Spleen (tissue), 11 donors: ENCODE measurements at regions not wholly inside any gene's neighbourhood (a gene's known extent, or its start where the extent isn't known, plus 50 kb on each side); places are given as distances from the start of the nearest gene placed in this dataset.
A peak's percentile ranks its signal among the peaks of the same experiment; 100 is the strongest.

Source experiments
- DNase-seq: peaks from one replicate; pipeline ENCODE4 v3.0.0-alpha.2; 2020
- H3K27ac ChIP-seq, 8 donors: fragments of 200-600 bp; sonication (generic) in 7 of 8; 1 replicate in 4 of 8; 2 replicates in 4 of 8; pipeline versions ENCODE4 v1.5.0 to v1.8.0; 2016 to 2021; ENCODE audit warnings: inconsistent platforms in 4 of 8, mild to moderate bottlenecking in 4 of 8, moderate library complexity in 1 of 8
- H3K27me3 ChIP-seq, 7 donors: fragments of 200-600 bp; sonication (generic) in 6 of 7; replicated peaks in 1 of 7; 1 replicate in 4 of 7; 2 replicates in 3 of 7; pipeline versions ENCODE4 v1.5.0 to v1.8.0; 2016 to 2021; ENCODE audit warnings: inconsistent platforms in 3 of 7, mild to moderate bottlenecking in 1 of 7
- H3K36me3 ChIP-seq, 6 donors: fragments of 200-600 bp; sonication (generic) in 5 of 6; 1 replicate in 4 of 6; 2 replicates in 2 of 6; pipeline versions ENCODE4 v1.5.0 to v1.8.0; 2016 to 2021; ENCODE audit warnings: inconsistent platforms in 2 of 6
- H3K4me1 ChIP-seq, 6 donors: fragments of 200-600 bp; sonication (generic) in 5 of 6; 1 replicate in 3 of 6; 2 replicates in 3 of 6; pipeline versions ENCODE4 v1.5.0 to v1.8.0; 2016 to 2021; ENCODE audit warnings: inconsistent platforms in 3 of 6
- H3K4me3 ChIP-seq, 8 donors: fragments of 200-600 bp; sonication (generic) in 7 of 8; 1 replicate in 4 of 8; 2 replicates in 4 of 8; pipeline versions ENCODE4 v1.5.0 to v1.8.0; 2016 to 2021; ENCODE audit warnings: inconsistent platforms in 4 of 8, mild to moderate bottlenecking in 4 of 8, moderate library complexity in 2 of 8
- H3K9me3 ChIP-seq, 8 donors: fragments of 200-600 bp; sonication (generic) in 7 of 8; 1 replicate in 4 of 8; 2 replicates in 4 of 8; pipeline versions ENCODE4 v1.5.0 to v1.8.0; 2016 to 2021; ENCODE audit warnings: inconsistent platforms in 4 of 8
- POLR2A ChIP-seq, 3 donors: fragments of 450-650 bp; IDR thresholded peaks; one replicate each; pipeline ENCODE4 v1.5.1; 2017; ENCODE audit warnings: antibody characterized with exemption in 3 of 3, mild to moderate bottlenecking in 1 of 3
- POLR2AphosphoS5 ChIP-seq, 3 donors: sonication (generic); formaldehyde crosslinking; IDR thresholded peaks; one replicate each; pipeline ENCODE4 v1.5.1; 2017; ENCODE audit warnings: antibody characterized with exemption in 3 of 3
- WGBS, 5 donors: extraction: QIAGEN DNeasy Blood & Tissue Kit in 3 of 5; methylation state at CpG; one replicate each; pipeline versions ENCODE4 v1.1.5 to v1.1.7; 2013 to 2018; 5-methylcytosine and 5-hydroxymethylcytosine counted together
- intact Hi-C: fragments of 100-400 bp; cut with DNase I; formaldehyde crosslinking; loops from one replicate; pipeline ENCODE4 v1.15.0; 2023; ENCODE audit warnings: low total_unique reads
- TF ChIP-seq, protein P1 (sequence below), 11 experiments: fragments of 200-600 bp in 7 of 11; fragments of 450-650 bp in 4 of 11; sonication (generic) in 4 of 11; IDR thresholded peaks in 8 of 11; conservative IDR thresholded peaks in 3 of 11; 1 replicate in 7 of 11; 2 replicates in 4 of 11; pipeline versions ENCODE4 v1.4.0 to v1.8.0; 2016 to 2021; ENCODE audit warnings: antibody characterized with exemption in 11 of 11, inconsistent platforms in 4 of 11, mild to moderate bottlenecking in 1 of 11
- donor health status: healthy with polysubstance abuse.
- donor health status: DM: no; HTN: no; CAD: no; lungs with moderate emphysema.
- donor health status: DM: no; HTN: no; CAD: no.
- donor health status: Bipolar disorder and iron deficiency.
- donor health status: healthy.
- donor health status: DM: no; HTN: no; CAD: no.
- donor health status: DM: yes; HTN: yes; CAD: no.

DNA sequence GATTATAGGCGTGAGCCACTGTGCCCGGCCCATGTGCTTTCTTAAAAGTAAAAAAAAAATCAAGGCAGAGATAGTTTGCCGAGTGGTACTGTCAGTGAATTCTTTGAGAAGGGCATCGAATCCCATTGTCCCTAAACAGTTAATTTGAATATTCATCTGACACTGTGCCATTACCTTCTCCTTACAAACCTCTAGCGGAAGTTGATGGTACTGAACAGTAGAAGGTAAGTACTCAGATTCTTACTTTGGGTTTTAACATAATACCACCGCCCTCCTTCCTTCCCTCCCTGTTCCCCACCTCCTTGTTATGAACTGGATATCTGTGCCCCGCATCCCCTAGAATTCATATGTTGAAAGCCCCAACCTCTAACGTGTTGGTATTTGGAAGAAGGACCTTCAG is 58.2 kb upstream of the CLMP start:
- Histone ChIP-seq H3K9me3 (peaks cover 0 to 6% (median 3%) of the 10 kb centered on the region in 8 donors), H3K27ac (no peak overlapping the region), H3K4me1 (no peaks in the 10 kb centered on the region), H3K36me3 (no peaks in the 10 kb centered on the region), H3K27me3 (peaks cover 0 to 3% (median 0%) of the 10 kb centered on the region in 7 donors), H3K4me3 (no peak overlapping the region)
- intact Hi-C loops = no loop called here
- no peak for DNase-seq
- 87 to 94% (median 90%) methylated on average over 8 of the region's 8 CpGs for WGBS, 5 donors
- TF ChIP-seq, protein P1, sequence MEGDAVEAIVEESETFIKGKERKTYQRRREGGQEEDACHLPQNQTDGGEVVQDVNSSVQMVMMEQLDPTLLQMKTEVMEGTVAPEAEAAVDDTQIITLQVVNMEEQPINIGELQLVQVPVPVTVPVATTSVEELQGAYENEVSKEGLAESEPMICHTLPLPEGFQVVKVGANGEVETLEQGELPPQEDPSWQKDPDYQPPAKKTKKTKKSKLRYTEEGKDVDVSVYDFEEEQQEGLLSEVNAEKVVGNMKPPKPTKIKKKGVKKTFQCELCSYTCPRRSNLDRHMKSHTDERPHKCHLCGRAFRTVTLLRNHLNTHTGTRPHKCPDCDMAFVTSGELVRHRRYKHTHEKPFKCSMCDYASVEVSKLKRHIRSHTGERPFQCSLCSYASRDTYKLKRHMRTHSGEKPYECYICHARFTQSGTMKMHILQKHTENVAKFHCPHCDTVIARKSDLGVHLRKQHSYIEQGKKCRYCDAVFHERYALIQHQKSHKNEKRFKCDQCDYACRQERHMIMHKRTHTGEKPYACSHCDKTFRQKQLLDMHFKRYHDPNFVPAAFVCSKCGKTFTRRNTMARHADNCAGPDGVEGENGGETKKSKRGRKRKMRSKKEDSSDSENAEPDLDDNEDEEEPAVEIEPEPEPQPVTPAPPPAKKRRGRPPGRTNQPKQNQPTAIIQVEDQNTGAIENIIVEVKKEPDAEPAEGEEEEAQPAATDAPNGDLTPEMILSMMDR (IDR thresholded peaks at IDR 0.05 in 8 of 11, conservative IDR thresholded peaks at IDR 0.05 in 3 of 11) = no peak

DNA sequence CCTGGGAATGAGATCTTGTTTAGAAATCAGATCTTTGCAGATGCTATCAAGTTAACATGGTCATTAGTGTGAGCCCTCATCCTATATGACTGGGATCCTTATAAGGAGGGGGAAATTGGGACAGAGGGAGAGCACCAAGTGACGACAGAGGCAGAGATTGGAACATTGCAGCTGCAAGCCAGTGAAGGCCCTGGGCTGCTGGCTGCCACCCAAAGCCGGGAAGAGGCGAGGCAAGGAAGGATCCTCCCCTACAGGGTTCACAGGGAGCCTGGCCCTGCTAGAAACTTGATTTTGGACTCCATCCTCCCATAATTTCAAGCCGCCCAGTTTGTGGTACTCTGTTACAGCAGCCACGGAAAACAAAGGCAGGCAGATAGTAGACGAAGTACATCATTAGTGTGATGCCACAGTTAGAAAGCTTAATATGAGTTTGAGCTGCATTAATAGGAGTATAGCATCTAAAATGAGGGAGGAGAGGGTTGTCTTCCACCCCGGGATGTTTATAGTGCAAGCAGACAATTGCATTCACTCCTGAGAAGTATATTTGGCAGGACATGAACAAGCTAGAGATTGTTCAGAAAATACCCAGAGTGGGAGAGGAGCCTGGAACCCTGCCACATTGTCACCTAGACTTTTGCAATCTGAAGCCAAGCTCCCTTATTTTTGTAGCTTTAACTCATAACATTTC is 56.8 kb upstream of the CLMP start:
- Histone ChIP-seq H3K9me3 (no peaks in the 10 kb centered on the region), H3K4me1 (peaks cover 0 to 10% (median 7%) of the 10 kb centered on the region in 6 donors), H3K27me3 (peaks cover 0 to 6% (median 0%) of the 10 kb centered on the region in 7 donors), H3K27ac (peak overlapping the region in 5 of 8 donors; percentile 18 to 44 (median 38)), H3K4me3 (no peak overlapping the region), H3K36me3 (no peaks in the 10 kb centered on the region)
- DNase-seq = no peak
- intact Hi-C loops = no loop called here
- 63 to 84% (median 73%) methylated on average over 7 of the region's 7 CpGs for WGBS, 5 donors
- TF ChIP-seq POLR2AphosphoS5 (IDR thresholded peaks at IDR 0.05) = peak in 2 of 3 donors; percentile 13 to 48
- TF ChIP-seq, protein P1 (IDR thresholded peaks at IDR 0.05 in 8 of 11, conservative IDR thresholded peaks at IDR 0.05 in 3 of 11) = no peak

DNA sequence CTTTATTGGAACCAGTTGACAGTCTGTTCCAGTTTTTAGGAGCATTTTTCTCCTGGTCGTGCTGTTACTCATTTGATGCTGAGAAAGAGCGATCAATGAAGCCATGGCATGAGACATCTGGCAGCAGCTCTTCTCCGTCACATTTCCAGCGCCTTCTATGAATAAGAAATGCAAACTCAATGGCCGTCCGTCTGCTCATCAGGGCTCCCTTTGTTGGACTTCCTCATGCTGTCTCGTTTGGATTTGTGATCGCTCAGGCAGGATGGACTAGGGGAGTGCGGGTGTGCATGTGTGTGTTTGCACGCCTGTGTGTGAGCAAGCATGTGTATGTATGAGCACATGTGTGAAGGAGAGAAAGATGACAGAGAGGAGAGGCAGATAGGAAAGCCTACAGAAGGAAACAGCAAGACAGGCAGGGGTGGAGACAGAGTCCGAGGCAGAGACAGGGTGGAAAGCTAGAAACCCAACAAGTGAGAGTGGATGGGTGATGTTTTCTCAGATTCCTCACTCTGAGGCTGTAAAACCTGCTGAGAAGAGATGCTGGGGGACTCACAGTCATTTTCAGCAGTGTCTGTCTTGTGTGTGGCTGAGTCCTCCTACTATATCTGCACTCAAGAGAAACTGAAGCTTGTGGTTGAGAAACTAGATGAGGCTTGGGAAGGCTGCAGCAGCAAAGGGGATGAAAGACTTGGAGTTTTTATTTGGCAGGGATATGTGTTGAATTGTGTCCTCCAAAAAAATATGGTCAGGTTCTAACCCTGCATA is 56.0 kb upstream of the CLMP start:
- 81 to 89% (median 85%) methylated on average over 11 of the region's 11 CpGs for WGBS, 5 donors
- Histone ChIP-seq H3K4me3 (no peak overlapping the region), H3K27ac (peak overlapping the region in 5 of 8 donors; percentile 18 to 40 (median 38)), H3K4me1 (peaks cover 0 to 11% (median 7%) of the 10 kb centered on the region in 6 donors), H3K9me3 (no peaks in the 10 kb centered on the region), H3K36me3 (no peaks in the 10 kb centered on the region), H3K27me3 (peaks cover 0 to 6% (median 0%) of the 10 kb centered on the region in 7 donors)
- DNase-seq = no peak
- TF ChIP-seq, protein P1 (IDR thresholded peaks at IDR 0.05 in 8 of 11, conservative IDR thresholded peaks at IDR 0.05 in 3 of 11) = no peak
- TF ChIP-seq POLR2AphosphoS5 (IDR thresholded peaks at IDR 0.05) = no peak
- TF ChIP-seq POLR2A (IDR thresholded peaks at IDR 0.05) = no peak
- intact Hi-C loops = no loop called here

DNA sequence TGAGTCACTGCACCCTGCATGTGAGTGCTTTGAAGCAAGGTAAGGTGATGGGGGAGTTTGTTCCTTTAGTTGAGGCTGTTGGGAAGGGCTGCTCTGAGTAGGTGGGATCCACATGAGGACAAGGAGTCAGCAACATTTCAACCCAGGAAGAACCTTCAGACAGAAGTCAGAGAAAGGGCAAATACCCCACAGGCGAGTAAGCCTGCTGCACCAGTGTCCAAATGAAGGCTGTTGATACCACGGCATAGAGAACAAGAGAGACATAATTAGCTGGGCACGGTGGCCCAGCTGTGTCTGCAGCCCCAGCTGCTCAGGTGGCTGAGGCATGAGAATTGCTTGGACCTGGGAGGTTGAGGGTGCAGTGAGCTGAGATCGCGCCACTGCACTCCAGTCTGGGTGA is 54.3 kb upstream of the CLMP start:
- H3K9me3 ChIP-seq = no peaks in the 10 kb centered on the region
- H3K4me3 ChIP-seq = no peak overlapping the region
- DNase-seq = no peak
- H3K36me3 ChIP-seq = no peaks in the 10 kb centered on the region
- TF ChIP-seq POLR2AphosphoS5 (IDR thresholded peaks at IDR 0.05) (no peak), POLR2A (IDR thresholded peaks at IDR 0.05) (no peak)
- TF ChIP-seq, protein P1 (IDR thresholded peaks at IDR 0.05 in 8 of 11, conservative IDR thresholded peaks at IDR 0.05 in 3 of 11) = no peak
- 83 to 95% (median 85%) methylated on average over 5 of the region's 5 CpGs for WGBS, 5 donors
- H3K4me1 ChIP-seq = peaks cover 0 to 11% (median 7%) of the 10 kb centered on the region in 6 donors
- H3K27ac ChIP-seq = no peak overlapping the region
- peaks cover 0 to 6% (median 0%) of the 10 kb centered on the region in 7 donors for H3K27me3 ChIP-seq
- intact Hi-C loops = loop anchor here (5.0 kb wide), 1 partner anchor 137 kb away; no protein-coding TSS in a partner anchor
